Mucosa of stomach (tissue), 1 donor: ENCODE measurements at regions not wholly inside any gene's neighbourhood (a gene's known extent, or its start where the extent isn't known, plus 50 kb on each side); places are given as distances from the start of the nearest gene placed in this dataset.

Experiments used
- H3K27me3 ChIP-seq: one replicate; pipeline ENCODE4 v1.7.0; 2013; ENCODE audit warnings: mild to moderate bottlenecking, low read length; ENCODE audit not compliant: control insufficient read depth, insufficient read depth
- H3K36me3 ChIP-seq: one replicate; pipeline ENCODE4 v1.7.0; 2013; ENCODE audit warnings: low read length; ENCODE audit not compliant: control insufficient read depth, insufficient read depth
- H3K4me1 ChIP-seq: one replicate; pipeline ENCODE4 v1.7.0; 2013; ENCODE audit warnings: mild to moderate bottlenecking, low read length; ENCODE audit not compliant: control insufficient read depth, insufficient read depth
- H3K4me3 ChIP-seq: one replicate; pipeline ENCODE4 v1.7.0; 2013; ENCODE audit warnings: low read length
- H3K9ac ChIP-seq: one replicate; pipeline ENCODE4 v1.7.0; 2013; ENCODE audit warnings: mild to moderate bottlenecking, low read length, moderate library complexity
- H3K9me3 ChIP-seq: one replicate; pipeline ENCODE4 v1.7.0; 2013; ENCODE audit warnings: mild to moderate bottlenecking, low read length, moderate library complexity; ENCODE audit not compliant: control insufficient read depth
- donor health status: Pancreatic carcinoma.

GRCh38 chr2:226121046-226121738 is 678.4 kb downstream of the IRS1 start:
- peaks cover 3% of the 10 kb centered on the region for H3K4me1 ChIP-seq
- no peaks in the 10 kb centered on the region for H3K9me3 ChIP-seq
- no peak overlapping the region for H3K9ac ChIP-seq
- H3K36me3 ChIP-seq = no peaks in the 10 kb centered on the region
- H3K4me3 ChIP-seq = no peak overlapping the region
- H3K27me3 ChIP-seq = no peaks in the 10 kb centered on the region

GRCh38 chr2:226118471-226119429 is 680.9 kb downstream of the IRS1 start:
- Histone ChIP-seq H3K4me3 (no peak overlapping the region), H3K27me3 (no peaks in the 10 kb centered on the region), H3K4me1 (peaks cover 21% of the 10 kb centered on the region), H3K9ac (no peak overlapping the region), H3K36me3 (no peaks in the 10 kb centered on the region), H3K9me3 (no peaks in the 10 kb centered on the region)

GRCh38 chr2:226117510-226118065 is 682.0 kb downstream of the IRS1 start:
- Histone ChIP-seq H3K27me3 (no peaks in the 10 kb centered on the region), H3K4me1 (peaks cover 21% of the 10 kb centered on the region)

GRCh38 chr2:226116346-226116745 is 683.3 kb downstream of the IRS1 start:
- no peak overlapping the region for H3K4me3 ChIP-seq
- H3K9me3 ChIP-seq = no peaks in the 10 kb centered on the region
- no peak overlapping the region for H3K9ac ChIP-seq
- H3K36me3 ChIP-seq = no peaks in the 10 kb centered on the region
- peaks cover 21% of the 10 kb centered on the region for H3K4me1 ChIP-seq
- H3K27me3 ChIP-seq = no peaks in the 10 kb centered on the region

More at GRCh38 chr2:226117510-226118065, 682.0 kb downstream of the IRS1 start:
- H3K9ac ChIP-seq = no peak overlapping the region
- H3K9me3 ChIP-seq = no peaks in the 10 kb centered on the region
- H3K4me3 ChIP-seq = no peak overlapping the region
- H3K36me3 ChIP-seq = no peaks in the 10 kb centered on the region

- H3K27me3 ChIP-seq = no peaks in the 10 kb centered on the region
- no peaks in the 10 kb centered on the region for H3K9me3 ChIP-seq
- H3K9ac ChIP-seq = no peak overlapping the region
- no peaks in the 10 kb centered on the region for H3K36me3 ChIP-seq
- H3K4me3 ChIP-seq = no peak overlapping the region
- H3K4me1 ChIP-seq = peaks cover 21% of the 10 kb centered on the region
Measured at GRCh38 chr2:226115832-226116200, 683.8 kb downstream of the IRS1 start.

- no peak overlapping the region for H3K9ac ChIP-seq
Measured at GRCh38 chr2:226115102-226115831, 684.4 kb downstream of the IRS1 start.

GRCh38 chr2:226114436-226114835 is 685.2 kb downstream of the IRS1 start:
- H3K27me3 ChIP-seq = no peaks in the 10 kb centered on the region
- no peaks in the 10 kb centered on the region for H3K36me3 ChIP-seq
- no peak overlapping the region for H3K4me3 ChIP-seq
- peaks cover 21% of the 10 kb centered on the region for H3K4me1 ChIP-seq
- no peak overlapping the region for H3K9ac ChIP-seq
- H3K9me3 ChIP-seq = no peaks in the 10 kb centered on the region

More at GRCh38 chr2:226115102-226115831, 684.4 kb downstream of the IRS1 start:
- H3K4me3 ChIP-seq = no peak overlapping the region
- H3K9me3 ChIP-seq = no peaks in the 10 kb centered on the region
- no peaks in the 10 kb centered on the region for H3K27me3 ChIP-seq
- no peaks in the 10 kb centered on the region for H3K36me3 ChIP-seq
- H3K4me1 ChIP-seq = peaks cover 21% of the 10 kb centered on the region

GRCh38 chr2:226098861-226099745 is 699.6 kb downstream of the NYAP2 start:
- no peaks in the 10 kb centered on the region for H3K36me3 ChIP-seq

GRCh38 chr2:226095058-226095457 is 695.5 kb downstream of the NYAP2 start:
- no peaks in the 10 kb centered on the region for H3K4me1 ChIP-seq

More at GRCh38 chr2:226098861-226099745, 699.6 kb downstream of the NYAP2 start:
- Histone ChIP-seq H3K9ac (no peak overlapping the region), H3K27me3 (no peaks in the 10 kb centered on the region), H3K9me3 (no peaks in the 10 kb centered on the region), H3K4me3 (no peak overlapping the region), H3K4me1 (no peaks in the 10 kb centered on the region)

GRCh38 chr2:226093364-226093763 is 693.9 kb downstream of the NYAP2 start:
- Histone ChIP-seq H3K4me3 (no peak overlapping the region), H3K9me3 (no peaks in the 10 kb centered on the region)

More at GRCh38 chr2:226095058-226095457, 695.5 kb downstream of the NYAP2 start:
- Histone ChIP-seq H3K9me3 (no peaks in the 10 kb centered on the region), H3K36me3 (no peaks in the 10 kb centered on the region), H3K9ac (no peak overlapping the region), H3K4me3 (no peak overlapping the region), H3K27me3 (no peaks in the 10 kb centered on the region)

GRCh38 chr2:226088366-226088674 is 688.8 kb downstream of the NYAP2 start:
- no peaks in the 10 kb centered on the region for H3K4me1 ChIP-seq
- H3K4me3 ChIP-seq = no peak overlapping the region
- no peaks in the 10 kb centered on the region for H3K36me3 ChIP-seq
- no peaks in the 10 kb centered on the region for H3K9me3 ChIP-seq
- no peaks in the 10 kb centered on the region for H3K27me3 ChIP-seq
- H3K9ac ChIP-seq = no peak overlapping the region

More at GRCh38 chr2:226093364-226093763, 693.9 kb downstream of the NYAP2 start:
- H3K9ac ChIP-seq = no peak overlapping the region
- no peaks in the 10 kb centered on the region for H3K4me1 ChIP-seq
- H3K27me3 ChIP-seq = no peaks in the 10 kb centered on the region
- no peaks in the 10 kb centered on the region for H3K36me3 ChIP-seq
